ENCODE measurements at regions not wholly inside any gene's neighbourhood (a gene's known extent, or its start where the extent isn't known, plus 50 kb on each side); places are given as distances from the start of the nearest gene placed in this dataset.

DNA sequence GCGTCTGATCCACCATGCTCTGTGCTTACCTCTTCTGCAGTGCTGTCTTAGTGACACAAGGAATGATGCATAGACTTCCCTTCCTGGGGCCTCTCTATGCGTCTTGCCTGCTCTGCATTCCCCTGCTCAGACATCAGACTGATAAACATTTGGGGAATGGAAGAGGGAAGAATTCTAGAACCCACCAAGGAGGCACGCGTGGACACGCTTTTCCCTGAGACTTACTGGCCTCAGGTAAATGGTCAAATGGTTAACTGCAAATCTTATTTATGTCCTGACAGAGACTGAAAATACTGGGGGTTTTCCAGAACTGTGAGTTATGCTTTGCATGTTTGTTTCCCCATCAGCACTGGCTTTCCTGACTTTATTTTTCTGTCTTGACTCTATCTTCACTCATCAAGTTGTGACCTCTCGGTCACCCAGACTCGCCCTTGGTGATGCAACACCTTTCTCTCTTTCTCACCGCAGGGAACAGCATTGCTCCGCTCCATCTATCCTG is 285.9 kb upstream of the FZD8 start:
- TF ChIP-seq, protein P1, sequence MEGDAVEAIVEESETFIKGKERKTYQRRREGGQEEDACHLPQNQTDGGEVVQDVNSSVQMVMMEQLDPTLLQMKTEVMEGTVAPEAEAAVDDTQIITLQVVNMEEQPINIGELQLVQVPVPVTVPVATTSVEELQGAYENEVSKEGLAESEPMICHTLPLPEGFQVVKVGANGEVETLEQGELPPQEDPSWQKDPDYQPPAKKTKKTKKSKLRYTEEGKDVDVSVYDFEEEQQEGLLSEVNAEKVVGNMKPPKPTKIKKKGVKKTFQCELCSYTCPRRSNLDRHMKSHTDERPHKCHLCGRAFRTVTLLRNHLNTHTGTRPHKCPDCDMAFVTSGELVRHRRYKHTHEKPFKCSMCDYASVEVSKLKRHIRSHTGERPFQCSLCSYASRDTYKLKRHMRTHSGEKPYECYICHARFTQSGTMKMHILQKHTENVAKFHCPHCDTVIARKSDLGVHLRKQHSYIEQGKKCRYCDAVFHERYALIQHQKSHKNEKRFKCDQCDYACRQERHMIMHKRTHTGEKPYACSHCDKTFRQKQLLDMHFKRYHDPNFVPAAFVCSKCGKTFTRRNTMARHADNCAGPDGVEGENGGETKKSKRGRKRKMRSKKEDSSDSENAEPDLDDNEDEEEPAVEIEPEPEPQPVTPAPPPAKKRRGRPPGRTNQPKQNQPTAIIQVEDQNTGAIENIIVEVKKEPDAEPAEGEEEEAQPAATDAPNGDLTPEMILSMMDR (IDR thresholded peaks at IDR 0.05) = no peak
- H3K27me3 ChIP-seq = no peaks in the 10 kb centered on the region
- H3K36me3 ChIP-seq = no peaks in the 10 kb centered on the region
- no peaks in the 10 kb centered on the region for H3K9me3 ChIP-seq
- H3K4me3 ChIP-seq = no peak overlapping the region
- peaks cover 0 to 16% (median 0%) of the 10 kb centered on the region in 9 donors for H3K4me1 ChIP-seq
- intact Hi-C loops (cut with DNase I) = loop anchor here in 1 of 10 donors (10.0 kb wide), 1 partner anchor 283 kb away; the partner anchor contains the start of gene FZD8
- ATAC-seq = no peak
- no peak for DNase-seq
- WGBS, 2 donors = 96 to 97% methylated on average over 9 of the region's 9 CpGs
- no peak overlapping the region for H3K27ac ChIP-seq

DNA sequence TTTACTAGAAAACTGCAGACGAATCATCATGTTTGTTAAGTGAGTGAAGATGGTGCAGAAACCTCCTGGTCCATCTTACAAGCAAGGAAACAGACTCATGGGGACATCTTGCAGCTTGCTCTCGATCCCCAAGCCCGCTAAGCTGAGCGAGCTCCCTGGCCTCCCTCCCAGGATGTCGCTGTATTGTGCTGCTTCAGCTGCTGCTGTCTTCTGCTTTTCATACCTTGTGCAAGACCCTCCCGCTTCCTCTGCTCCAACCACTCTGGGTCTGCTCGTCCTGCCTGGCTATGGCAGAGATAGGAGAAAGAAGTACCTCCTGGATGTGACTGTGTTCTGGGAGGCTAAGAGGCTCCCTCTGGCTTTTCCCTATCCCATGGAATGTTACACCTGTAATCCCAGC is 285.2 kb upstream of the FZD8 start:
- Histone ChIP-seq H3K4me3 (no peak overlapping the region), H3K27ac (no peak overlapping the region), H3K27me3 (no peaks in the 10 kb centered on the region), H3K9me3 (no peaks in the 10 kb centered on the region), H3K36me3 (no peaks in the 10 kb centered on the region), H3K4me1 (peaks cover 0 to 16% (median 0%) of the 10 kb centered on the region in 9 donors)
- ATAC-seq (no peak), DNase-seq (no peak)
- TF ChIP-seq, protein P1 (IDR thresholded peaks at IDR 0.05) = no peak
- intact Hi-C loops (cut with DNase I) = loop anchor here in 1 of 10 donors (10.0 kb wide), 1 partner anchor 283 kb away; the partner anchor contains the start of gene FZD8
- WGBS, 2 donors = 92 to 93% methylated on average over 7 of the region's 7 CpGs

- WGBS, 2 donors = 76 to 87% methylated on average over 1 of the region's 1 CpG
- no peaks in the 10 kb centered on the region for H3K9me3 ChIP-seq
- H3K4me3 ChIP-seq = no peak overlapping the region
- H3K4me1 ChIP-seq = peaks cover 0 to 16% (median 0%) of the 10 kb centered on the region in 9 donors
- H3K27ac ChIP-seq = no peak overlapping the region
- intact Hi-C loops (cut with DNase I) = loop anchor here in 1 of 10 donors (10.0 kb wide), 1 partner anchor 282 kb away; the partner anchor contains the start of gene FZD8
- TF ChIP-seq, protein P1 (IDR thresholded peaks at IDR 0.05) = no peak
- H3K36me3 ChIP-seq = no peaks in the 10 kb centered on the region
- ATAC-seq (no peak), DNase-seq (no peak)
- no peaks in the 10 kb centered on the region for H3K27me3 ChIP-seq
Measured at GRCh38 chr10:35926846-35927245, 284.8 kb upstream of the FZD8 start.

- no peak overlapping the region for H3K27ac ChIP-seq
- 69 to 86% methylated on average over 1 of the region's 1 CpG for WGBS, 2 donors
- peaks cover 0 to 16% (median 0%) of the 10 kb centered on the region in 9 donors for H3K4me1 ChIP-seq
- H3K36me3 ChIP-seq = no peaks in the 10 kb centered on the region
- no peak for ATAC-seq
- no peak overlapping the region for H3K4me3 ChIP-seq
- intact Hi-C loops (cut with DNase I) = loop anchor here in 1 of 10 donors (10.0 kb wide), 1 partner anchor 281 kb away; the partner anchor contains the start of gene FZD8
- TF ChIP-seq, protein P1 (IDR thresholded peaks at IDR 0.05) = no peak
- H3K27me3 ChIP-seq = no peaks in the 10 kb centered on the region
- no peak for DNase-seq
- H3K9me3 ChIP-seq = no peaks in the 10 kb centered on the region
Measured at GRCh38 chr10:35925493-35925892, 283.4 kb upstream of the FZD8 start.

Measured in heart right ventricle (tissue), 16 donors.